Epidermal melanocyte (primary cell): ENCODE measurements at regions not wholly inside any gene's neighbourhood (a gene's known extent, or its start where the extent isn't known, plus 50 kb on each side); places are given as distances from the start of the nearest gene placed in this dataset.

Experiments
- DNase-seq: peaks from one replicate; pipeline ENCODE4 v3.0.0; 2011; ENCODE audit warnings: low spot score; ENCODE audit not compliant: insufficient read length

GRCh38 chr1:187629075-187629474 is 800.3 kb downstream of the PLA2G4A start:
- no peak for DNase-seq

- no peak for DNase-seq
Observed at GRCh38 chr1:187630653-187631380, 802.1 kb downstream of the PLA2G4A start.

GRCh38 chr1:187631381-187631675 is 802.6 kb downstream of the PLA2G4A start:
- DNase-seq, result no peak

- no peak for DNase-seq
Observed at GRCh38 chr1:187631984-187632383, 803.2 kb downstream of the PLA2G4A start.

- no peak for DNase-seq
Observed at GRCh38 chr1:187634940-187635339, 806.2 kb downstream of the PLA2G4A start.

GRCh38 chr1:187638733-187639434 is 810.1 kb downstream of the PLA2G4A start:
- no peak for DNase-seq

- no peak for DNase-seq
Observed at GRCh38 chr1:187641015-187641414, 812.3 kb downstream of the PLA2G4A start.

GRCh38 chr1:187641463-187641862 is 812.7 kb downstream of the PLA2G4A start:
- no peak for DNase-seq

GRCh38 chr1:187641907-187642306 is 813.2 kb downstream of the PLA2G4A start:
- DNase-seq, result no peak

GRCh38 chr1:187645651-187646050 is 816.9 kb downstream of the PLA2G4A start:
- no peak for DNase-seq

- no peak for DNase-seq
Observed at GRCh38 chr1:187646536-187647107, 817.9 kb downstream of the PLA2G4A start.

GRCh38 chr1:187648091-187648490 is 819.3 kb downstream of the PLA2G4A start:
- no peak for DNase-seq

GRCh38 chr1:187654635-187655034 is 825.9 kb downstream of the PLA2G4A start:
- DNase-seq, result no peak

- no peak for DNase-seq
Observed at GRCh38 chr1:187655104-187655503, 826.4 kb downstream of the PLA2G4A start.

- no peak for DNase-seq
Observed at GRCh38 chr1:187665483-187665882, 836.7 kb downstream of the PLA2G4A start.

GRCh38 chr1:187680823-187681222 is 852.1 kb downstream of the PLA2G4A start:
- DNase-seq, result no peak

GRCh38 chr1:187682112-187682511 is 853.4 kb downstream of the PLA2G4A start:
- no peak for DNase-seq

- no peak for DNase-seq
Observed at GRCh38 chr1:187685333-187685732, 856.6 kb downstream of the PLA2G4A start.

GRCh38 chr1:187689129-187689528 is 860.4 kb downstream of the PLA2G4A start:
- no peak for DNase-seq

- no peak for DNase-seq
Observed at GRCh38 chr1:187691439-187691838, 862.7 kb downstream of the PLA2G4A start.

- DNase-seq, result no peak
Observed at GRCh38 chr1:187692799-187693198, 864.0 kb downstream of the PLA2G4A start.

- DNase-seq, result no peak
Observed at GRCh38 chr1:187696073-187696472, 867.3 kb downstream of the PLA2G4A start.
